ENCODE measurements at regions not wholly inside any gene's neighbourhood (a gene's known extent, or its start where the extent isn't known, plus 50 kb on each side); places are given as distances from the start of the nearest gene placed in this dataset.
"Not testable (repeated sequence)": the region's sequence is repeated elsewhere in the genome, so short reads cannot be mapped to it uniquely, and the experiment has no call there.

DNA sequence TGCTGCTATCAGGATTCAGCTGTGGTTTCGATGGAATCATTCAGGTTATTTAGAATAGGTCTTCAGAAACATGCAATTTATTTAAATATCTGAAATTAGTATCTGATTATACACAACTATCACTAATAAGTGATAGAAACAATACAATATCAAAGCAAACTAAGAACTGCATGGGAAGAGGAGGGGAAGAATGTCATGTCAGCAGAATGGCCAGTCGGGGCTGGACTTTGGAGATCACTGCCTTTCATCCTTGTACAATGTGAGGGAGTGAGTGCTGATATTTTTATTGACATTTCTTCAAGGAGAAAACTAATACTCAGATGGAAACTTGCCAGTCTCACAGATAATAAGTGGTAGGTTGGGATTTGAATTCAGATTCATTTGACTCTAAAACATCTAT, 224.0 kb upstream of the LINC00305 start:
- no peak overlapping the region for H3K27ac ChIP-seq
- TF ChIP-seq ZFX (IDR thresholded peaks at IDR 0.05; ENCODE audit: borderline replicate concordance): no peak
- TF ChIP-seq CTCF (IDR thresholded peaks at IDR 0.05): no peak

DNA sequence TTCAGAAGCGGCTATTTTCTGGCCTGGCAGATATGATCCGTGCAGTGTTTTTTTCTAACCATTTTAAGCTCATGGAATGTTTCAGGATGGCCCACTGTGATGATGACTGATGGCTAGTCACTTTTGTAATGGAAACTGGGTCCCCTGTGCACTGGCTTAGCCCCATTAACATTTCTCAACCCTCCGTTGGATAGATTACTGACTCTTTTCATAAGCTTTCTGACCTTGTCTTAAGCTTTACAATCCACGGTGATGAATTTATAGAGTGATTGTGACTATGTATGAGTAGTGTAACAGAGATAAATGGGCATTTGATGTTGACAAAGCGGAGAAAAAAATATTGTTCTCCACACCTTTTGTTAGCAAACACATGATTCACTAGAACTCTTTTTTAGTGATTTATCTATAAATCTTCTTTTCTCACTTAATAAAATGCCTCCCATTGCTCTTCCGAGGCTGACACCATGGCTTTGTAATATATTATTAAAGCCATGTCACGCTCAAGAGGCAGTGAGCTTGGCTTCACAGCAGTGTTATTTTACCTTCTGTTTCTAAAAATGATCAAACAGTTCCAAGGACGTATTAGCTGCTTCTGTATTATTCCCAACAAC, 221.0 kb upstream of the LINC00305 start:
- H3K27ac ChIP-seq: not testable (repeated sequence)

- no peak for TF ChIP-seq ZFX (IDR thresholded peaks at IDR 0.05; ENCODE audit: borderline replicate concordance)
- TF ChIP-seq CTCF (IDR thresholded peaks at IDR 0.05): no peak
- H3K27ac ChIP-seq: no peak overlapping the region
Measured at GRCh38 chr18:64365106-64365505, 216.2 kb upstream of the LINC00305 start.

GRCh38 chr18:64337673-64338072, 188.8 kb upstream of the LINC00305 start:
- peak overlapping the region; percentile 77 for H3K27ac ChIP-seq
- TF ChIP-seq ZFX (IDR thresholded peaks at IDR 0.05; ENCODE audit: borderline replicate concordance) (no peak), CTCF (IDR thresholded peaks at IDR 0.05) (no peak)

DNA sequence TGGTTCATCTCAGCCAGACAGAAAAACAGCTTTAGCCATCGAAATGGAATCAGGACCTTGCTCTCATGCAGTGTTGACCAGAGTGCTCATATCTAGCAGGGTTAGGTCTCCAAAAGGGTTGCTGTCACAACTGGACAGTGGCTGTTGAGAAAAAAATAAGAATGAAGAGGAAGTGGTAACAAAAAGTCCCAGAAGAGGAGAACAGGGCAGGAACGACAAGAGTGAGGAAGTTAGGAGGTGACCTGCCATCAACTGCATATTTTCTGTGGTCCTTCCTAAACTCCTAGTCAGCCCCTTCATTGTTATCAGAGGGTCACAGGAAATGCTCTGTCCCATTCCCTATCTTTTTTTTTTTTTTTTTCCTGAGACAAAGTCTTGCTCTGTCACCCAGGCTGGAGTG, 188.1 kb upstream of the LINC00305 start:
- H3K27ac ChIP-seq: peak overlapping the region; percentile 77
- no peak for TF ChIP-seq ZFX (IDR thresholded peaks at IDR 0.05; ENCODE audit: borderline replicate concordance)
- TF ChIP-seq CTCF (IDR thresholded peaks at IDR 0.05): no peak

DNA sequence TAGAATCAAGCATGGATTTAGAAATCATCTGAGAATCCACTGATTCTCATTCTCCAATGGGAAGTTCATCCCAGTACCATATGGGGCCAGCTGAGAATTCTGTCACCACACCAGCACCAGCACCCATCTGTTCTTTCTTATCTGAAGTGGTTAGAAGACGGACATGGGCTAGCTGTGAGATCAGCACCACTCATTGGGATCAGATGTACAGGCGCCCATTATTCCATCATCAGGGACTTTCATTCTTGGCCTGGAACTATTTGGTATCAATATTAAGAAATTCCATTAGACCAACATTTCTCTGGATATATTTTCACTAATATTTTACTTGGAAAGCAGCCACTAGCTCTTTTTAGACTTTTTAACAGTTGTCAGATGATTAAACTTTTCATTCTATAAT, 185.9 kb upstream of the LINC00305 start:
- no peak overlapping the region for H3K27ac ChIP-seq
- TF ChIP-seq ZFX (IDR thresholded peaks at IDR 0.05; ENCODE audit: borderline replicate concordance): no peak
- TF ChIP-seq CTCF (IDR thresholded peaks at IDR 0.05): no peak

DNA sequence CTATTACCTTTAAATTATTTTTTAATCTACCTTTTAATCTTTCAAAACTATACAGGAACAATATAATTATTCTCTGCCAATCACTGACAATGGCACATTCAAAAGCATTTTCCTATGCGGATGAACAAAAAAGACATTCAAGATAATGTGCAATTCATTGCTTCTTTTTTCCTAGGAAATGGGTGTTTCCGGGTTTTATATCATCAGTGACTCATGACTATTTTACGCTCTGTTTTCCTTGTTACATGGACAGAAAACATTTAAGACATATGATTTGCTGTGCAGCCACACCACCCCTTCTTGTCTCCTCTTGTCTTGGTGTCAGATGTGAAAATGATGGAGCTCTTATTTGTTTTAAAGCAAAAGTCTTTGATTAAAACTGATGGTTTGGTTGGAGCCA, 184.7 kb upstream of the LINC00305 start:
- no peak overlapping the region for H3K27ac ChIP-seq
- TF ChIP-seq CTCF (IDR thresholded peaks at IDR 0.05): no peak
- TF ChIP-seq ZFX (IDR thresholded peaks at IDR 0.05; ENCODE audit: borderline replicate concordance): no peak

DNA sequence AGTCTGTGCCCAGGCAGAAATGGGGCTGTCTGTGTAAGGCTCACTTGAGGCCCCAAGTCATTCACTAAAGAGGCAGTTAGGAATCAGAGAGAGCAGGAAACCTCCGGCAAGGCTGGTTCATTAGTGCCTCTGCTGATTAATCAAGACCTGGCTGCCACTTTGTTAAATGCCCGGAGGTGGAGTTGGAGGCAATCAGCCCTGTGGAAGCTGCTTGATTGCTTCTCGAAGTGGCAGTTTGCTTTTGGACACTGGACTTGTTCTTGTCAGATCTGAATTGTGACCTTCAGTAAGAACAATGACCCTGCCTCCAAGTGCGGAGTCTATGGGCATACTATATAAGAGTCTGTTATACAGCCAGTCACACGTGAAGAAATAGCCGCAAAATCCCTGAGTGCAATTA, 183.9 kb upstream of the LINC00305 start:
- H3K27ac ChIP-seq: no peak overlapping the region
- TF ChIP-seq CTCF (IDR thresholded peaks at IDR 0.05): no peak
- TF ChIP-seq ZFX (IDR thresholded peaks at IDR 0.05; ENCODE audit: borderline replicate concordance): no peak

Data from 22Rv1 (cell line).